B cell (primary cell): ENCODE measurements at regions not wholly inside any gene's neighbourhood (a gene's known extent, or its start where the extent isn't known, plus 50 kb on each side); places are given as distances from the start of the nearest gene placed in this dataset.

Experiments used
- CTCF ChIP-seq: fragments of 200-600 bp; IDR thresholded peaks from one replicate; pipeline ENCODE4 v1.8.0; 2022; ENCODE audit warnings: antibody characterized with exemption, mild to moderate bottlenecking
- EZH2 ChIP-seq: IDR thresholded peaks from 2 replicates; pipeline ENCODE4 v1.6.1; 2012; ENCODE audit warnings: borderline replicate concordance, low read depth, mild to moderate bottlenecking, moderate library complexity, low read length; ENCODE audit not compliant: insufficient read depth, poor library complexity, severe bottlenecking

DNA sequence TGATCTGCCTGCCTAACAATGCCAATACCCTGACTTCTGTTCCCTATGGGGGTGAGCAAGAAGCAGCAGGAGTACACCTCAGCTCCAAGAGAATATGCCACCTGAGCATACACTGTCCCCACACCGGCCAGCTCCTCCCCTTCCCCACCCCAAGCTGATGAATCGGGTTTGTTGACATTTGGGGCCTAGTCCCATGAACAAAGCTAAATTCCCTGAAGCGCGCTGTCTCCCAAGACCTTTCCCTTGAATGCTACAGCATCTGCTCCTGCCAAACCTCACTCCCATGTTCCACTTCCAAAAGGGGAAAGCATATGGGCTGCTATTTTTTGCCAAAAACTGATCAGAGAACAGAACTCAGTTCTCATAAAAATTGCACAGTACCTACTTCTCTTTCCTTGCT is 220.4 kb upstream of the CAMK1G start:
- no peak for TF ChIP-seq CTCF
- TF ChIP-seq EZH2 = no peak
